A673 (cell line): ENCODE measurements at regions not wholly inside any gene's neighbourhood (a gene's known extent, or its start where the extent isn't known, plus 50 kb on each side); places are given as distances from the start of the nearest gene placed in this dataset.

ENCODE experiments used
- EZH2 ChIP-seq: fragments of 200-600 bp; sonication (generic); IDR thresholded peaks from 2 replicates; pipeline ENCODE4 v1.6.1; 2017; ENCODE audit warnings: borderline replicate concordance, low read depth, mild to moderate bottlenecking, mixed read lengths, antibody characterized with exemption, low read length; ENCODE audit not compliant: poor library complexity, severe bottlenecking
- TF ChIP-seq, protein P1 (sequence below): fragments of 300-800, 200-600 bp; sonication (generic); conservative IDR thresholded peaks from 2 replicates; pipeline ENCODE4 v1.5.1; 2017; ENCODE audit warnings: low read depth, mild to moderate bottlenecking, antibody characterized with exemption, low read length, moderate library complexity, mixed read lengths

DNA sequence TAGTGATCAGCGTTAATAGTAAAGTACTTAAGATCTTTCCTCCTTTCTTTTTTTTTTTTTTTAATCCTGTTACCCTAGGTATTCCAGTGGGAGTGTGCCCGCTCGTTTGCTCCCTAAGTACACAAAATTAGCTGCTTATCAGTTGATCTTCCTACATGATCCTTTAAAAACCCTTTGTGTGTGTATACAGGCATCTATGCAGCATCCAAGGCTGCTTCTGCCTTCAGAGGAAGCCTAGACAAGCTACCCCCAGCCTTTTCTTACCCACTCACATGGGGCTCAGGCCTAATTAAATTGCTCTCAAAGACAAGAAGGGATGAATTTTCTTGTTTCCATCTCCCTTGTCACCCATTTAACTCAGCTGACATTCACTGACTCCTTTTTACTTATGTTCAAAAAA lies 343.4 kb upstream of the LMO3 start:
- TF ChIP-seq, protein P1, sequence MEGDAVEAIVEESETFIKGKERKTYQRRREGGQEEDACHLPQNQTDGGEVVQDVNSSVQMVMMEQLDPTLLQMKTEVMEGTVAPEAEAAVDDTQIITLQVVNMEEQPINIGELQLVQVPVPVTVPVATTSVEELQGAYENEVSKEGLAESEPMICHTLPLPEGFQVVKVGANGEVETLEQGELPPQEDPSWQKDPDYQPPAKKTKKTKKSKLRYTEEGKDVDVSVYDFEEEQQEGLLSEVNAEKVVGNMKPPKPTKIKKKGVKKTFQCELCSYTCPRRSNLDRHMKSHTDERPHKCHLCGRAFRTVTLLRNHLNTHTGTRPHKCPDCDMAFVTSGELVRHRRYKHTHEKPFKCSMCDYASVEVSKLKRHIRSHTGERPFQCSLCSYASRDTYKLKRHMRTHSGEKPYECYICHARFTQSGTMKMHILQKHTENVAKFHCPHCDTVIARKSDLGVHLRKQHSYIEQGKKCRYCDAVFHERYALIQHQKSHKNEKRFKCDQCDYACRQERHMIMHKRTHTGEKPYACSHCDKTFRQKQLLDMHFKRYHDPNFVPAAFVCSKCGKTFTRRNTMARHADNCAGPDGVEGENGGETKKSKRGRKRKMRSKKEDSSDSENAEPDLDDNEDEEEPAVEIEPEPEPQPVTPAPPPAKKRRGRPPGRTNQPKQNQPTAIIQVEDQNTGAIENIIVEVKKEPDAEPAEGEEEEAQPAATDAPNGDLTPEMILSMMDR = no peak
- TF ChIP-seq EZH2 = no peak
